Hepatocyte (in vitro differentiated cells): ENCODE measurements at regions not wholly inside any gene's neighbourhood (a gene's known extent, or its start where the extent isn't known, plus 50 kb on each side); places are given as distances from the start of the nearest gene placed in this dataset.

ENCODE experiments used
- DNase-seq: peaks from one replicate; pipeline ENCODE4 v3.0.0-alpha.2; 2016; ENCODE audit warnings: low spot score
- H2AFZ ChIP-seq: fragments of 200-600 bp; sonication (generic); 2 replicates; pipeline ENCODE4 v1.6.0; 2016; ENCODE audit warnings: antibody characterized with exemption, mild to moderate bottlenecking
- H3K27ac ChIP-seq: fragments of 200-600 bp; sonication (generic); 2 replicates; pipeline ENCODE4 v1.5.1; 2016; ENCODE audit warnings: mild to moderate bottlenecking
- H3K27me3 ChIP-seq: fragments of 200-600 bp; sonication (generic); 2 replicates; pipeline ENCODE4 v1.6.1; 2016
- H3K36me3 ChIP-seq: fragments of 200-600 bp; sonication (generic); replicated peaks from 2 replicates; pipeline ENCODE4 v1.5.1; 2016; ENCODE audit warnings: low read depth; ENCODE audit not compliant: insufficient read depth
- H3K4me1 ChIP-seq: fragments of 200-600 bp; sonication (generic); 2 replicates; pipeline ENCODE4 v1.5.1; 2016; ENCODE audit warnings: mild to moderate bottlenecking, moderate library complexity; ENCODE audit not compliant: insufficient read depth
- H3K4me2 ChIP-seq: fragments of 200-600 bp; sonication (generic); 2 replicates; pipeline ENCODE4 v1.6.0; 2016
- H3K4me3 ChIP-seq: fragments of 200-600 bp; sonication (generic); 2 replicates; pipeline ENCODE4 v1.5.1; 2016; ENCODE audit warnings: mild to moderate bottlenecking
- H3K79me2 ChIP-seq: fragments of 200-600 bp; sonication (generic); 2 replicates; pipeline ENCODE4 v1.6.0; 2017; ENCODE audit warnings: mild to moderate bottlenecking
- H3K9me2 ChIP-seq: fragments of 200-600 bp; sonication (generic); replicated peaks from 2 replicates; pipeline ENCODE4 v1.6.0; 2017; ENCODE audit warnings: mild to moderate bottlenecking; ENCODE audit not compliant: insufficient read depth
- H3K9me3 ChIP-seq: fragments of 200-600 bp; sonication (generic); 2 replicates; pipeline ENCODE4 v1.5.1; 2016; ENCODE audit warnings: low read depth, mild to moderate bottlenecking
- H4K20me1 ChIP-seq: fragments of 200-600 bp; sonication (generic); 2 replicates; pipeline ENCODE4 v1.6.0; 2016; ENCODE audit warnings: mild to moderate bottlenecking; ENCODE audit not compliant: insufficient read depth, poor library complexity, severe bottlenecking
- CTCF ChIP-seq: fragments of 200-600 bp; sonication (generic); IDR thresholded peaks from 2 replicates; pipeline ENCODE4 v1.5.1; 2016; ENCODE audit warnings: antibody characterized with exemption, mild to moderate bottlenecking; ENCODE audit not compliant: poor library complexity
- EZH2 ChIP-seq: fragments of 200-600 bp; sonication (generic); IDR thresholded peaks from 2 replicates; pipeline ENCODE4 v1.6.1; 2016; ENCODE audit warnings: antibody characterized with exemption, mild to moderate bottlenecking, borderline replicate concordance
- EZH2phosphoT487 ChIP-seq: fragments of 200-600 bp; sonication (generic); IDR thresholded peaks from one replicate; pipeline ENCODE4 v1.6.1; 2018; ENCODE audit warnings: antibody characterized with exemption, mild to moderate bottlenecking, low read depth, moderate library complexity; ENCODE audit not compliant: unreplicated experiment, severe bottlenecking
- WGBS: methylation state at CpG from one replicate; pipeline ENCODE4 v1.1.6; 2016; ENCODE audit warnings: low lambda C conversion rate; ENCODE audit errors: missing lambda C conversion rate; 5-methylcytosine and 5-hydroxymethylcytosine counted together

GRCh38 chr6:137740091-137740755, 126.8 kb upstream of the TNFAIP3 start:
- H4K20me1 ChIP-seq, result no peaks in the 10 kb centered on the region
- H3K9me3 ChIP-seq, result no peaks in the 10 kb centered on the region
- no peak overlapping the region for H3K4me2 ChIP-seq
- no peaks in the 10 kb centered on the region for H3K27me3 ChIP-seq
- TF ChIP-seq EZH2phosphoT487 (no peak), EZH2 (no peak), CTCF (no peak)
- 90% methylated on average over 7 of the region's 7 CpGs for WGBS
- no peaks in the 10 kb centered on the region for H3K36me3 ChIP-seq
- H3K79me2 ChIP-seq, result no peaks in the 10 kb centered on the region
- no peak overlapping the region for H3K27ac ChIP-seq
- no peak for DNase-seq
- no peak overlapping the region for H3K4me3 ChIP-seq
- no peak overlapping the region for H2AFZ ChIP-seq
- H3K9me2 ChIP-seq, result no peaks in the 10 kb centered on the region
- no peaks in the 10 kb centered on the region for H3K4me1 ChIP-seq

- WGBS, result 68% methylated on average over 10 of the region's 10 CpGs
Observed at GRCh38 chr6:137740967-137741761, 125.9 kb upstream of the TNFAIP3 start.

GRCh38 chr6:137743493-137743892, 123.6 kb upstream of the TNFAIP3 start:
- Histone ChIP-seq H2AFZ (no peak overlapping the region), H3K36me3 (no peaks in the 10 kb centered on the region), H3K27me3 (no peaks in the 10 kb centered on the region), H4K20me1 (no peaks in the 10 kb centered on the region), H3K79me2 (no peaks in the 10 kb centered on the region), H3K4me1 (no peaks in the 10 kb centered on the region), H3K4me3 (no peak overlapping the region), H3K27ac (no peak overlapping the region), H3K9me2 (no peaks in the 10 kb centered on the region), H3K4me2 (no peak overlapping the region), H3K9me3 (no peaks in the 10 kb centered on the region)
- TF ChIP-seq EZH2phosphoT487 (no peak), CTCF (no peak), EZH2 (no peak)
- no peak for DNase-seq
- 82% methylated on average over 4 of the region's 4 CpGs for WGBS

More at GRCh38 chr6:137740967-137741761, 125.9 kb upstream of the TNFAIP3 start:
- Histone ChIP-seq H3K79me2 (no peaks in the 10 kb centered on the region), H3K9me3 (no peaks in the 10 kb centered on the region), H3K9me2 (no peaks in the 10 kb centered on the region), H3K4me1 (no peaks in the 10 kb centered on the region), H3K27me3 (no peaks in the 10 kb centered on the region), H3K4me2 (no peak overlapping the region), H4K20me1 (no peaks in the 10 kb centered on the region), H3K27ac (no peak overlapping the region), H3K36me3 (no peaks in the 10 kb centered on the region), H2AFZ (no peak overlapping the region), H3K4me3 (no peak overlapping the region)
- TF ChIP-seq CTCF (no peak), EZH2phosphoT487 (no peak), EZH2 (no peak)
- no peak for DNase-seq
